NCI-H69 (cell line): ENCODE measurements at regions not wholly inside any gene's neighbourhood (a gene's known extent, or its start where the extent isn't known, plus 50 kb on each side); places are given as distances from the start of the nearest gene placed in this dataset.
A peak's percentile ranks its signal among the peaks of the same experiment; 100 is the strongest.
"Not testable (repeated sequence)": the region's sequence is repeated elsewhere in the genome, so short reads cannot be mapped to it uniquely, and the experiment has no call there.

Source experiments
- DNase-seq: peaks from one replicate; lab custom pipeline; 2025; lab: John Stamatoyannopoulos, UW

DNA sequence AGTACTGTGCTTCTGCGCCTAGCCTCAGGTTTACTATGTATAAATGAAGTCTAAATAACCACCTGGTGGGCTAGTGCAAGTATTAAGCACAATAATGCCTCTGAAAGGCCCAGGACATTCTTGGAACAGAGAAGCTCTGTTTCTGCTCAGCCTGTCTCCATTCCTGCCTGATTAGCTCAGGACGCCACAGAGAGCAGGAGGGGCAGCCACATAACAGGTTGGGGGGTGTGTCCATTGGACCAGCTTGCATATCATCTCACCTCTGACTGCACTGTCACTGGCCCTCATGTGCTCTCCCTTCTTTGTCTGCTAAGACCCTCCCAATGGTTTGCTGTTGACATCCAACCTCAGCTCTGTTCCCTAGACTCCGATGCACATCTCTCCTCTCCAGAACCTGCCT is 52.8 kb upstream of the IKZF1 start:
- no peak for DNase-seq

GRCh38 chr7:50246551-50246950 is 58.0 kb upstream of the IKZF1 start:
- no peak for DNase-seq

- DNase-seq = not testable (repeated sequence)
Measured at GRCh38 chr7:50242111-50242510, 62.4 kb upstream of the IKZF1 start.

DNA sequence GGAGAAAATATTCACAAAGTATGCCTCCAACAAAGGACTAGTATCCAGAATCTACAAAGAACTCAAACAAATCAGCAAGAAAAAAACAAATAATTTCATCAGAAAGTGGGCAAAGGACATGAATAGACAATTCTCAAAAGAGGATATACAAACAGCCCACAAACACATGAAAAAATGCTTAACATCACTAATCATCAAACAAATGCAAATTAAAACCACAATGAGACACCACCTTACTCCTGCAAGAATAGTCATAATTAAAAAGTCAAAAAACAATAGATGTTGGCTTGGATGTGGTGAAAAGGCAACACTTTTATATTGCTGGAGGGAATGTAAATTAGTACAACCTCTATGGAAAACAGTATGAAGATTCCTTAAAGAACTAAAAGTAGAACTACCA is 63.8 kb upstream of the IKZF1 start:
- DNase-seq = not testable (repeated sequence)

- DNase-seq = no peak
Measured at GRCh38 chr7:50229964-50230363, 74.6 kb upstream of the IKZF1 start.

GRCh38 chr7:50228148-50228547 is 76.4 kb upstream of the IKZF1 start:
- no peak for DNase-seq

DNA sequence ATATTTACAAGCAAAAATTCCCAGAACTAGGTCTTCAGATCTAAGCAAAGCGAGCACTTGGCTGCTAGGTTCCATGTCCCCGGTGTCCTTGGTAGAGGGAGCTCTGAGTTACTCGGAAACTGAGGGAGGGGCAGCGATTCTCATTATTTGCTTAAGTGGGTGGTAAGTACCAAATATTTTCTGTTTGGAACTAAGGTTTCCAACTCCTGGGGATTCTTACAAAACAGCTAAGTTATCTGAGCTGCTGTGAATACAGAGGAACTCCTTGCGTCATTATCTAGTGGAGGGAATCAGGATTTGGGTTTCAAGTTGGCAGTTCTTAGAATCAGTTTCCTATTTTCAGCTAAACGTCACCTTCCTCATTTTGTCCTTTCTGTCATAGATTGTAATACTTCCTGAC is 76.8 kb upstream of the IKZF1 start:
- no peak for DNase-seq

DNA sequence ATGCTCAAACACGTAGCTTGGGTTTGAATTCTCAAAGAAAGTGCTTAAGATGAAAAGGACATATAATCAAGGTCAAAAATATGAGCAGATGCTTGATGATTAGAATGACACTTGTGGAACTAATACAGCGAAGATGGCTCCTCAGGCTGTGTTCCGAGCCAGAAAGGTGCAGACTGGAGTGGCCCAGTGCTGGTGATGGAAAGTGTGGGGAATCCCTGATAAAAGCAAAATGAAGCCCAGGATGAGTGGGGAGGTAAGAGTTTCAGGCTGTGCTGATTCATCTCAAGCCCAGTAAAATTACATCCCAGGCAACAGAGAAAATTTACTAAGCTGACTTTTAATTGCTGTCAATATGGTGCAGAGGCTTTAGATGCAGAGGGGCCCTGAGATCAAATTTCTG is 77.8 kb upstream of the IKZF1 start:
- no peak for DNase-seq

GRCh38 chr7:50226145-50226544 is 78.4 kb upstream of the IKZF1 start:
- no peak for DNase-seq

GRCh38 chr7:50221433-50221832 is 83.1 kb upstream of the IKZF1 start:
- DNase-seq = no peak

DNA sequence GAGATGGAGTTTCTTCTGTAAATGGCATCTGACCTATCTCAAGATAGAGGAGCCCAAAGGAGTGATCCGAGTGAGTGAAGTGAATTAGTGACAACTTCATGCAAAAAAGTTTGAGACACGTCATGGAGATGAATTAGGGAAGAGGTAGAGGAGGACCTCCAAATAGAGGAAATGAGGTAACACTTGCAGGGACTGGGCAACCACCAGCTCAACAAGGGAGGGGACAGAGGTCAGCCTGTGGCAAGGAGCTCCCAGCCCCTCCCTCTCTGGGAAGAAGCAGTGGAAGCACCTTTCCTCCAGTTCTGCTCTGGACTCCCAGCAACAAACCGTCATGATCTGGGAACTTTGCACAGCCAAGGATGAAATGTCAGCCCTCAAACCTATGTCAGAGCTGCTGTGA is 83.5 kb upstream of the IKZF1 start:
- DNase-seq = no peak

- no peak for DNase-seq
Measured at GRCh38 chr7:50220273-50220672, 84.2 kb upstream of the IKZF1 start.

GRCh38 chr7:50217821-50218281 is 86.7 kb upstream of the IKZF1 start:
- DNase-seq = no peak

DNA sequence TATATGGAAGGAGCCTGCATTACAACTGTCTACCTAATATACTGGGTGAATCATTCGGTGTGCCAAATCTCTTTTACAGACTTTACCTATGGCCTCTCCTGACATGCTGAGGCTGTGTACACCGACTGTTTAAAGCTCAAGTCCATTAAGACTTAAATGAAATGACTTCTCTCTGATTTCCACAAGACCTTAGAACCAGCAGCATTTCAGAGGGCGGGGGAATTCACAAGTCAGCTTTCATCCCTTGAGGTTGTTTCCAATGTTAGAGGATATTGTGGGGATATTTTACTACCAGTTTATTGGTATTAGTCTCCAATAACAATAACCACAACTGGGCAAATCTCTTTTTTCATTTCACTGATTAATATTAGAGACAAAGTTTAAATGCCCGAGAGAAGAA is 87.1 kb upstream of the IKZF1 start:
- no peak for DNase-seq

DNA sequence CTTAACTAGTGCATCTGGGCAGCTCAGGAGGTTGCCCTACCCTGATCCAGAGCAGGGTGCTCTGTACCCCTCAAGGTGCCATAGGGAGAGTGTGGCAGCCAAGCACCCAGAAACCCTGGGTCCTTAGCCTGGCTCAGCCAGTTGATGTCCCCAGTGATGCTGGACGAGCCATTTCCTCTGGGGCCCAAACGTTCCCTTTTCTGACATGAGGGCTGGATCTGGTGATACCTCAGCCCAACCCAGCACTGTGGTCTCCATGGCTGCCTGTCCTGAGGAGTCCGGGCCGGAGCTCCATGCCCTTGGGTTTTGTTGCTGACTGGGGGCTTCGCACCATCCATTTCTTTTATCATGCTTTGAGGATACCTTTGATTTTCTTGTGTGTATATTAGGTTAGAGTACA is 87.9 kb upstream of the IKZF1 start:
- DNase-seq = no peak

DNA sequence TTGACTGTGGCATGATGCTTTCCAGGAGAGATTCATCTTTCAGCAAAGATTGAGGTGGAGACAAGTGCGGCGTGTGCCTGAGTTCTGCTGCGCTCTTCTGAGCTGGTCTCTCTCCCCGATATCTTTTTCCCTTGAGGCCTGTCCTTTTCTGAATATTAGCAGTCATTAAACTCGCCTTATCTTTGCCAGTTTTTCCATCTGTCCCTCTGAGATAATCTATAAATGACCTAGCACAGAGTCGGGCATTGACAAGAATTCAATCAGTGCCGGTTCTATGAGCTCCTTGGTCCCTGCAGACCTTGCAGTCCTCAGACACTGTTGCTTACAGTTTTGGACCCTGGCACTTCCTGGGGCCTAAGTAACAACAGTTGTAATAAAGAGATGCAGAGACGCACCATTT is 89.7 kb upstream of the IKZF1 start:
- no peak for DNase-seq

- DNase-seq = no peak
Measured at GRCh38 chr7:50214126-50214670, 90.3 kb upstream of the IKZF1 start.

- no peak for DNase-seq
Measured at GRCh38 chr7:50213622-50214017, 90.9 kb upstream of the IKZF1 start.

GRCh38 chr7:50212666-50213621 is 91.6 kb upstream of the IKZF1 start:
- DNase-seq = no peak

- peak; percentile 28 for DNase-seq
Measured at GRCh38 chr7:50212016-50212325, 92.5 kb upstream of the IKZF1 start.

DNA sequence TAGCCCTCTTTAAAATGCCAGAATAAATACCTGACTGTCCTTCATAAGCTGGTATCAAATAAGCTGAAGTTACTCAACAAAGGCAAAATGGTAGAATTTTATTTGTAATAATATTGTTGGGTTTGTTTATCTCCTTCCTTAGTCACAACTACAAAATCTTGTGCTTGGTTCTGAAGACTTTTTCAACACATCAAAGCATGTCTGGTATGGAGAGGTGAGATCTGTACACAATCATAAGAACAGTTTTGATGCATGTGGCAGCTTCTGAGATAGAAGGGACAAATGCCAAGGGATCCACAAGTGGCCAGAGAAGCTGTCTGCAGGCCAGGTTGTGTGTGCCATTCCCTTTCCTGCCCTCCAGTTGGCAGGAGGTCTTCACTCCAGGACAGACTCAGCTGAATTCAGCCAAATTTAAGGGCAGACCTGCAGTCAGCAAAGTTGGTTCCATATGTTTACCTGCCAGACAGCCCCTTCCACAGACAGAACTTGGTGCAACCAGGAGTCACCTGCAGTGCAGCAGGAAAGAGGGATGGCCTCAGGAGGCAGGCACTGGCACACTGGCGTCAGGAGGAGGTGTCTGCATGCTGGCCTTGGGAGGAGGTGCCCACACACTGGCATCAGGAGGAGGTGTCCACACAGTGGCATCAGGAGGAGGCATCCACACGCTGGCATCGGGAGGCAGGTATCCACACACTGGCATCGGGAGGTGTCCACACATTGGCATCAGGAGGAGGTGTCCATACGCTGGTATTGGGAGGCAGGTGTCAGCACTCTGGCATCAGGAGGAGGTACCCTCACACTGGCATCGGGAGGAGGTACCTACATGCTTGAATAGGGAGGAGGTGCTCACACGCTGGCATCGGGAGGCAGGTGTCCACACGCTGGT is 93.1 kb upstream of the IKZF1 start:
- DNase-seq = peak; percentile 28

DNA sequence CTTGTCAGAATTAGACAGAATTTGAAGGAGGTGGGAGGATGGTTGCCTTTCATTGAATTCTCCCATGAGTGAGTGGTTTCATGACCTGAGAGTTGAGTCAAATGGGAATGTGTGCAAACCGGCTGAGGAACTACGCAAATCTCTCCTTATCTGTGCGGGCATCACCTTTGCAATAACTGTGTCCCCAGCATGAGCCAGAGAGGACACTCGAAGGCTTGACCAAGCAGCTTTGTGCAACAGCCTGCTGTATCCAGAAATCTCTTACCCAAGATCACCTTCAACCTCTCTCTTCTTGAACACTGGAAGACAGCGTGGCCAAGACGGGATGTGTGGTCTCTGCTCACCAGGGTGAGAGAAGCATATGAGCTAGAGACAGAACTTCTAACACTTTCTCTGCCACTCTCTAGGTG is 93.8 kb upstream of the IKZF1 start:
- DNase-seq = no peak
